ENCODE measurements at regions not wholly inside any gene's neighbourhood (a gene's known extent, or its start where the extent isn't known, plus 50 kb on each side); places are given as distances from the start of the nearest gene placed in this dataset.

- BruUV-seq (replicated peaks) = no TSS peak
- in situ Hi-C loops (cut with HindIII; ENCODE audit: extremely low pct_ligation_motif_present, low pct_unique_long_range_greater_than_20kb) = no loop called here
- no peak overlapping the region for H3K4me2 ChIP-seq (ENCODE audit: low read depth, low read length)
- TF ChIP-seq ZKSCAN1 (IDR thresholded peaks at IDR 0.05; ENCODE audit: low read length) = no peak
- TF ChIP-seq CREBL2 (CRISPR knock-in tag; IDR thresholded peaks at IDR 0.05; ENCODE audit: borderline replicate concordance) = no peak
- TF ChIP-seq ZNF142 (CRISPR knock-in tag; IDR thresholded peaks at IDR 0.05) = no peak
- TF ChIP-seq MEF2D (CRISPR knock-in tag; IDR thresholded peaks at IDR 0.05) = no peak
- no peak for TF ChIP-seq ZMYM4 (CRISPR knock-in tag; IDR thresholded peaks at IDR 0.05)
- H3K27me3 ChIP-seq (ENCODE audit: control insufficient read depth in 1 of 2, insufficient read depth in 2 of 2, low read length in 2 of 2) = no peaks in the 10 kb centered on the region
- DNase-seq (ENCODE audit: low spot score) (no peak), ATAC-seq (no peak), FAIRE-seq (no peak)
- no peak overlapping the region for H2AFZ ChIP-seq (ENCODE audit: low read length)
- no peak overlapping the region for H3K9ac ChIP-seq (ENCODE audit: insufficient read depth, low read depth, low read length)
- H3K79me2 ChIP-seq (ENCODE audit: insufficient read depth, low read length) = no peaks in the 10 kb centered on the region
- H3K9me3 ChIP-seq (ENCODE audit: low read length) = no peaks in the 10 kb centered on the region
- H3K4me1 ChIP-seq (ENCODE audit: insufficient read depth, low read length) = no peaks in the 10 kb centered on the region
- no peak overlapping the region for H3K4me3 ChIP-seq (replicated peaks in 1 of 3; ENCODE audit: insufficient read depth in 1 of 3, low read depth in 2 of 3, low read length in 3 of 3)
- ChIA-PET POLR2A (no interaction called here), CTCF (ENCODE audit: low intra/inter-chr PET ratio, low total read pairs) (no interaction called here)
- no peaks in the 10 kb centered on the region for H3K36me3 ChIP-seq (replicated peaks in 1 of 2; ENCODE audit: control insufficient read depth in 1 of 2, insufficient read depth in 2 of 2, low read length in 2 of 2)
- intact Hi-C loops (cut with micrococcal nuclease; ENCODE audit: unreplicated experiment) = no loop called here
- H3K27ac ChIP-seq (ENCODE audit: extremely low read length, insufficient read depth, low read length) = no peak overlapping the region
- H4K20me1 ChIP-seq (ENCODE audit: insufficient read depth, low read length) = no peaks in the 10 kb centered on the region
Measured at GRCh38 chrX:113330416-113330815, 489.8 kb upstream of the AMOT start.
